GM19240 (cell line): ENCODE measurements at regions not wholly inside any gene's neighbourhood (a gene's known extent, or its start where the extent isn't known, plus 50 kb on each side); places are given as distances from the start of the nearest gene placed in this dataset.

Experiments used
- DNase-seq: peaks from one replicate; pipeline ENCODE4 v3.0.0; 2011; ENCODE audit warnings: low spot score; ENCODE audit not compliant: insufficient read length

- DNase-seq = peak; percentile 81
These were observed 56.0 kb upstream of the BTRC start for GRCh38 chr10:101297901-101298486.

- no peak for DNase-seq
These were observed 54.8 kb upstream of the BTRC start for GRCh38 chr10:101299211-101299610.

- DNase-seq = no peak
These were observed 52.7 kb upstream of the BTRC start for GRCh38 chr10:101301111-101301731.

GRCh38 chr10:101303087-101303703 lies 50.8 kb upstream of the BTRC start:
- no peak for DNase-seq
